GM19239 (cell line): ENCODE measurements at regions not wholly inside any gene's neighbourhood (a gene's known extent, or its start where the extent isn't known, plus 50 kb on each side); places are given as distances from the start of the nearest gene placed in this dataset.
A peak's percentile ranks its signal among the peaks of the same experiment; 100 is the strongest.
"Not testable (repeated sequence)": the region's sequence is repeated elsewhere in the genome, so short reads cannot be mapped to it uniquely, and the experiment has no call there.

Experiments
- DNase-seq: peaks from one replicate; pipeline ENCODE4 v3.0.0; 2011; ENCODE audit warnings: low spot score; ENCODE audit not compliant: insufficient read length
- FAIRE-seq: peaks from 2 replicates; lab custom pipeline; 2011; peaks lifted over from hg19 to GRCh38; lab: Jason Lieb, UNC

DNA sequence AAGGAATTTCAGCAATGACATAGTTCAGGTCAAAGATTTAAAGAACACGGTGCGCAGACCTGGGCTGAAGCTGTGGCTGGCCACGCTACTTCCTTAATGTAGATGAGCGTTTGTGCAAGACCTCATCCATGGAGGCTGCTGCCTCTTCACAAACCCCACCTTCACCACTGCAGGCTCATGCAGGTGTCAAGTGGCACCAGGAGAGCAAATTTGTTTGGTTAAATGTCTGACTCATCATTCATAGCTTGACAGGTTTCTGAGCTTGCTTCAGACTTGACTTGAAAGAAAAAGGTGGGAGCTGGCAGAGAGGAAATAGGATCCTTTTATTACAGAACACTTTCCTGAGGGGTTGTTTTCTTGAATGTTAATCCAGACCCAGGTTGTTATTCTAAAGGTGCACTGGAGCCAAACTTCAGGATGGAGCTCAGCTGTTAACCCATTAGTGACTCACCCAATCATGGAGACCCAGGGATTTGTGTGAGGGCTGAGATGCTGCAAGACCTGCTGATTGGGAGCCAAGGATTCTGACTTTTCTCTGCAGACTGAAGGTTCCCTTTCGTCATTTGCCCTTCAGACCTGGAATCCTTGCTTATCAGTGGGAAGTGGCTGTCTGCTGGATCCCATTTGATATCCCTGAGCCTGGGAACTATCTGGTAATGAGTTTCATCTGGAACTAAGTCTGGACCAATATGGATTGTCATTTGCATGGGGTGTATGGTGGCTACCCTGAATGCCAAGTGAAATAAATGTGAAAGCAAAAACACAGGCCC, 315.3 kb downstream of the PTTG2 start:
- no peak for FAIRE-seq
- no peak for DNase-seq

DNA sequence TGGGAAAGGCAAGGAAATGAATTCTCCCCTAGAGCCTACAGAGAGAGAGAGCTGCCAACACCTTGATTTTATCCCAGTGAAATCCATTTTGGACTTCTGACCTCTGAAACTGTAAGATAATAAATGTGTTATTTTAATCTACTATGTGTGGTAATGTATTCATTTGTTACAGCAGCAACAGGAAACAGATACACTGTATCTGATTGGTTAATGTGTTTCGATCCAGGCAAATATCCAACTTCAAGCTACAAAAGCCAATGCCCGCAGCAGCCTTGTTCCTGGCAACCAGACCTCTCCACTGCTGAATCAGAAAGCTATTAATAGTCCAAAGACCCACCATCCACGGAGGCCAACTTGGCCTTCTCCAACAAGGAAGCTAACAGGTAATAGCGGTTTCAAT, 318.1 kb downstream of the PTTG2 start:
- DNase-seq, result no peak

GRCh38 chr4:38279077-38279476, 318.9 kb downstream of the PTTG2 start:
- DNase-seq (no peak), FAIRE-seq (no peak)

More for the DNA sequence above, 318.1 kb downstream of the PTTG2 start:
- no peak for FAIRE-seq

DNA sequence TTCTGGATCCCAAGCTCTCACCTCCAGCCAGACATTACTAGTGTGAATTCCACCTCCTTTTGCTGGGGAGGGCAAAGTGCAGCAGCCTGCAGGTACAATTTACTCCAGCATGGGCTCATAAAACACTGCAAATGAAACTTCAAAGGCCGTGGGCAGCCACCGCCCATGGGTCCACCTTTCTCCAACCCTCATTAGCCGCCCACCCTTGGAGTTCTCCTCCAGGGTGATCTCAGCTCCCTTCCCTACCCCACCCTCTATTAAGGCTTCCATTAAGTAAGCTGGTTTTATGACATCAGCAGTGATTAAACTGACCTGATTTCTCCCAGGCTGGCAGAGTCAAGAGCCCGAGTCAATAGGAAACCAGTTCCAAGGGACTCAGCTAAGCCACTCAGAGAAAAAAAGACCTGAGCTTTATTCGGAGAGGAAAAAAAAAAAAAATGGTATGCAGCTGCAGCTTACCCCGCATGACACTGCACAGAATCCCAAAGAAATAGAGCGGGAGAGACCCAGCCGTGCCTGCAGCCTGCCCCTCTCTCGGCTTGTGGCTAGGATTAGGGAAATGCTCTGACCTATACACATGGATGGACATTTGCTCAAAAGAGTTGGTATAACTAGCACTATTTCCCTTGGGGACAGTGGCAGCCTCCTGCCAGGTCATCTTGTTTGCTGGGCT, 319.6 kb downstream of the PTTG2 start:
- DNase-seq, result no peak
- no peak for FAIRE-seq

DNA sequence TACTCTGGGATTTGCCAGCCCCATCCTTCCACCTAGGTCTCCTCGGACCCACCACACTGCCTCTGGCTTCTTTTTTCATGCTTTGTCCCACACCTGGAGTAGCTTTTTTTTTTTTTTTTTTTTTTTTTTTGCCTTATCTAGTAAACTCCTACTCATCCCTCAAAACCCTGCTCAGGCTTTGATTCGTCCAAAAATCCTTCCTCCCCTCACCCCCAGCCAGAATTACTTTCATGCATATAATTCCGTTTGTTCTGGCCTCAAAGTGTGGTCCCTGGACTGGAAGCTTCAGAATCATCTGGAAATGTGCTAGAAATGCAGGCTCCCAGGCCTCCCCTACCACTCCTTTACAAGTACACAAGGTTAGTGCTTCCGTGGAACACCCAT, 320.1 kb downstream of the PTTG2 start:
- no peak for FAIRE-seq
- DNase-seq, result no peak

GRCh38 chr4:38281371-38282071, 321.3 kb downstream of the PTTG2 start:
- DNase-seq, result no peak
- FAIRE-seq, result no peak

DNA sequence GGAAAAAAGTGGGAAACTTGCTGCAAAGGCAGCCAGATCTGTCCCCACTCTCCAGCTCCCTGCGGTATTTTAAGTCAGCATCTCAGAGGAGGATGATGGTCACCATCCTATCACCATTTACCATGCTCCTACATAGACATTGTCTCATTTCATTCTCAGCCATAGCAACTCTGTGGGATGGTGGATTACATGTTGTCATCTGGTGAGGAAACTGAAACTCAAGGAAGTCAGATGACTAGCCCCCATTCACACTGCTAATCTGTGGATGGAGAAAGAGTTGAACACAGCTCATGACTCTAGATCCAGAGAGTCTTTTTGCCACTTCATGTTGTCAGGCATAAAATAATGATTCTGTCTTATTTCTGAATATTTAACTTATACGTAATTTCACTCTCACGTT, 323.5 kb downstream of the PTTG2 start:
- FAIRE-seq, result no peak

DNA sequence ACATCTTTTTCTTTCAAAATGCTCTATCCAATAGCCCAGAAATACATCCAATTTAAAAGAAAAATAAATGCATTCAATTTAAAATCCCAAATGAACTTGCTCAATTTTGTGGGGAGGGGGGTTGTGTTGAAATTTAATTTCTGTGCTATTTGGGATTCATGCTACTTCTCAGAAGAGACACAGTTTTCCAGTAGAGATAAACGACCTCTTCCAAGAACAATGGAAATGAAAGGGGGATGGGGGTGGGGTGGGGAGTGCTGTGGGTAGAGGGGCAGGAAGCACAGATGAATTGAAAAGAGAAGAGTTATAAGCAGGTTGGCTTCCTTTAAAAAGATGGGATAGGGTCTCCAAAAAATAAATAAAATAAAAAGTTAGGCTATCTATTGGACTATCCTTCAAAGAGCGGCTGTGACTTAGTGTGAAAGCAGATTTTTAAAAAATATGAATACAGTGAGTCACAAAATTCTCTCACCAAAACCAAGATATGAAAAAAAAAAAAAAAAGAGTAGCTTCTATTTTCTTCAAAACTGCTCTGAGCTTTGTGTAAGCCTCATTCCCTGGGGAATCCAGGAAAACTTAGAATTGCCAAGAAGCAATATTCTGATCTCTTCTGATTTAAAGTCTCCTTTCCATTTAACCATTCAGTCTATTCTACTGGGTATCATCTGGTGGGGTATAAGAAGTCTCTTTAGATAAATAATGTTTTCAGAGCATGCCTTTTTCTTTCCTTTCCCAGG, 324.3 kb downstream of the PTTG2 start:
- FAIRE-seq (no peak), DNase-seq (no peak)

More for the DNA sequence above, 323.5 kb downstream of the PTTG2 start:
- DNase-seq, result no peak

DNA sequence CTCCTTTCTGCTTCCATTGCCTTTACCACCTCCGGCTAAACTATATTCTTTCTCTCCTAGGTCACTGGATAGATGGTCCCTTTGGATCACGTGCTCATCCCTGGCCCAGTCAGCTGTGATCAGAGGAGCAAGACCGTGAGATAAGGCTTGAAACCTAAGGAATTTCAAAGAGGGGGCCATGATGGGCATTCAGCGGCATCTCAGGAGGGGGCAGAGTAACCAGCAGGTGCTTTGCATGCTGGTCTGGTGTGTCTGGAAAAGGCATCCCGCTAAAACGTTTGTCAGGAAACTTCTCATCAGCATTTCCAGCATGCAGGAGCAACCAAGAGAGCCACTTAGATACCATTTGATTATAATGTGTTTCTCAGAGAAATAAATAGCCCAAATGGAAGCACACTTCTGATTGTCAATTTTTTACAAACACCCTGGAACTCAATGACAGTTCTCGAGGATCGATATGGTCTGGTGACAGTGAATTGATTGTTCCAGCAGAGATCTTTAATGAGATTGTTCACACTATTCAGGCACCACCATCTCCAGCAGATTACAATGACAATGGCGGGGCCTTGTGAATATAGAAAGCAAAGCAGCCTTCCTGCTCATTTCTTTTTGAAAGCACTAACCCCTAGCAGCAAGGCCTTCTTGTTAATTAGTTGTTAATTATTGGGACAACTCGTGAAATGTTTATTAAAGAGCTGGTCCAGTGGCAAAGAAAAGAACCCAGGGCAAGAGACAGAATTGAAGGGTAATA, 327.1 kb downstream of the PTTG2 start:
- DNase-seq (no peak), FAIRE-seq (no peak)

DNA sequence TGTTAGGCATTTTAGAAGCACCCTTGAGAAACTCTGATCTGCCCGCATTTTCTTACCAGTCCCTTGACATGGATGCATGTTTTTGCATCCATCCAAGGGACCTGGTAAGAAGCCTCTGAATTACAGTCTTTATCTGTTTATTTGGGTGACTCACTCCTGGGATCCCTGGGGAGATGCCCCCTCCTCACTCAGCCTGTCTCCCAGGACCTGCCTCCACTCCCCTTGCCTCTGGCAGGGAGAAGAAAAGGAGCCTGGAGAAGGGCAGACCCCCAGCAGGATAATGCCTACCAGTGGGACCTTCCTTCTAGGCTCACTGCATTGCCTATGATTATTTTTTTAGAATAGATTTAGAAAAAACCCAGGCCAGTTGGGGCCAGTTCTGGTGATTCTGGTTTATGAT, 329.4 kb downstream of the PTTG2 start:
- no peak for FAIRE-seq
- no peak for DNase-seq

GRCh38 chr4:38290366-38290765, 330.2 kb downstream of the PTTG2 start:
- FAIRE-seq, result no peak

GRCh38 chr4:38290914-38291313, 330.7 kb downstream of the PTTG2 start:
- DNase-seq, result no peak
- no peak for FAIRE-seq

More at GRCh38 chr4:38290366-38290765, 330.2 kb downstream of the PTTG2 start:
- DNase-seq, result no peak

DNA sequence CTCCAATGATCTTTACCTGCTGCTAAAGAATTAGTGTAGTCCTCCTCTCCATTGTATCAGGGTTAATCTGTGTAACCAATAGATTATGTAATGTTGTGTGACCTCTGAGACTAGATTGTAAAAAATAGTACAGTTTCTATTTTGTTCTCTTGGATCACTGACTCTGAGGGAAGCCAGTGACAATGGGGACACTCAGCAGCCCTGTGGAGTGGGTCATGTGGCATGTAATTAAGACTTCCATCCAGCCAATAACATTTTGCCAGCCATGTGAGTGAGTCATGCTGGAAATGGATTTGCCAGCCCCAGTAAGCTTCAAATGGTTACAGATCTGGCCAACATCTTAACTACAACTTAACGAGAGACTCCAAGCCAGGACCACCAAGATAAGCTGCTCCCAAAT, 332.3 kb downstream of the PTTG2 start:
- no peak for FAIRE-seq
- no peak for DNase-seq

GRCh38 chr4:38294238-38294637, 334.0 kb downstream of the PTTG2 start:
- DNase-seq (no peak), FAIRE-seq (no peak)

DNA sequence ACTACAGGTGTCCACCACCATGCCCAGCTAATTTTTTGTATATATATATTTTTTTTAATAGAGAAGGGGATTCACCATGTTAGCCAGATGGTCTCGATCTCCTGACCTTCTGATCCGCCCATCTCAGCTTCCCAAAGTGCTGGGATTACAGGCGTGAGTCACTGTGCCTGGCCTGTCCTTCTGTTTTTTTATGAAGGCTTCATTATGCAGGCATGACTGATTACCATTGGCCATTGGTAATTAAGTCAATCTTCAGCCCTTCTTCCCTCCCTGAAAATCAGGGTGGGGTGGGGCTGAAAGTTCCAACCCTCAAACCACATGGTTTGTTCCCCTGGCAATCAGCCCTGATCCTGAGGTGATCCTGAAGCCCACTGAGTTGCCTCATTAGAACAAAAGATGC, 336.9 kb downstream of the PTTG2 start:
- DNase-seq (no peak), FAIRE-seq (no peak)

DNA sequence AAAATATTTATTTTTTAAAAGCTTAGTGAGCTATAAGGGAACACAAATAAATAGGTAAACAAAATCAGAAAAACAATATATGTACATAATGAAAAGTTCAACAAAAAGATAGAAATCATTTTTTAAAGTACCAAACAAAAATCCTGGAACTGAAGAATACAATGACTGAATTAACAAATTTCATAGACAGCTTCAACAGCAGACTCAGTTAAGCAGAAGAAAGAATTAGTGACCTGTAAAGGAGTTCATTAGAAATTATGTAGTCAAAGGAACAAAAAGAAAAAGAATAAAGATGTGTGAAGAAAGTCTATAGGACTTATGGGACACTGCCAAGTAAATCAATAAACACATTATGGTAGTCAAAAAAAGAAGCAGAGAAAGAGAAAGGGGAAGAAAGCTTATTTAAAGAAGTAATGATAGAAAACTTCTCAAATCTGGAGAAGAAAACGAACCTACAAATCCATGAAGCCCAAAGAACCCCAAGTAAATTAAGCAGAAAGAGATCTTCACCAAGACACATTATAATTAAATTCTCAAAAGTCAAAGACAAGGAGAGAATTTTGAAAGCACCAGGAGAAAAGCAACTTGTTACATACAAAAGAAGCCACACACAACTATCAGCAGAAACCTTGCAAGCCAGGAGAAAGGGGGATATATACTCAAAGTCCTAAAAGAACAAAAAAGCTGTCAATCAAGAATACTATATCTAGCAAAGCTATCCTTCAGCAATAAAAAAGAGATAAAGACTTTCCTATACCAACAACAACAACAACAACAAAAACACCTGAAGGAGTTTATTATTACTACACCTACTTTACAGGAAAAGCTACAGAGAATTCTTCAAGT, 338.9 kb downstream of the PTTG2 start:
- no peak for FAIRE-seq
- DNase-seq, result no peak

GRCh38 chr4:38302910-38303309, 342.7 kb downstream of the PTTG2 start:
- FAIRE-seq (no peak), DNase-seq (no peak)

DNA sequence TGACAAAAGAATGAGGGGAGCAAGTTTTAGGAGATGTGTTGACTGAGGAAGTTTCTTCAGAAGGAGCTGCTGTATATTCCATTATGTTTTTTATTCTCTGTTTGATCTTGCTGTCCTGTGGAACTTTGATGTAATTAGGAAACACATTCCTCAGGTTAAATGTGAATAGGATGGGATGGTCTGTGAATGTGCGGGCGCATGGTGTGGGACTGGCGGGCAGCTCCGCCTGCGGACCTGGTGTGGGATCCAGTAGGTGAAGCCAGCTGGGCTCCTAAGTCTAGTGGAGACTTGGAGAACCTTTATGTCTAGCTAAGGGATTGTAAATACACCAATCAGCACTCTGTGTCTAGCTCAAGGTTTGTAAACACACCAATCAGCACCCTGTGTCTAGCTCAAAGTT, 344.3 kb downstream of the PTTG2 start:
- FAIRE-seq, result not testable (repeated sequence)

GRCh38 chr4:38306482-38307071, 346.4 kb downstream of the PTTG2 start:
- FAIRE-seq (peak; percentile 99), DNase-seq (peak; percentile 26)

More for the DNA sequence above, 344.3 kb downstream of the PTTG2 start:
- DNase-seq, result not testable (repeated sequence)
